Prostate gland (tissue), 2 donors: ENCODE measurements at regions not wholly inside any gene's neighbourhood (a gene's known extent, or its start where the extent isn't known, plus 50 kb on each side); places are given as distances from the start of the nearest gene placed in this dataset.
A peak's percentile ranks its signal among the peaks of the same experiment; 100 is the strongest.

Experiments used
- DNase-seq: peaks from one replicate; pipeline ENCODE4 v3.0.0-alpha.2; 2019; ENCODE audit warnings: low spot score
- H3K27ac ChIP-seq, 2 donors: fragments of 200-600 bp; sonication (generic); 2 replicates each; pipeline ENCODE4 v1.5.1; 2017 to 2019
- H3K27me3 ChIP-seq: fragments of 200-600 bp; sonication (generic); replicated peaks from 2 replicates; pipeline ENCODE4 v1.5.1; 2019; ENCODE audit not compliant: insufficient read depth
- H3K36me3 ChIP-seq, 2 donors: fragments of 200-600 bp; sonication (generic); 1 replicate in 1 of 2; 2 replicates in 1 of 2; pipeline versions ENCODE4 v1.5.1 to v1.8.1; 2017 to 2019
- H3K4me1 ChIP-seq: fragments of 200-600 bp; sonication (generic); replicated peaks from 2 replicates; pipeline ENCODE4 v1.5.1; 2019
- H3K4me3 ChIP-seq, 2 donors: fragments of 200-600 bp; sonication (generic); 2 replicates each; pipeline ENCODE4 v1.5.1; 2017 to 2019
- H3K9me3 ChIP-seq: fragments of 200-600 bp; sonication (generic); 2 replicates; pipeline ENCODE4 v1.5.1; 2017
- CTCF ChIP-seq, 4 experiments: fragments of 200-600 bp in 2 of 4; fragments of 450-650 bp in 2 of 4; sonication (generic) in 2 of 4; IDR thresholded peaks; 1 replicate in 3 of 4; 2 replicates in 1 of 4; pipeline ENCODE4 v1.5.1; 2016 to 2019; ENCODE audit warnings: antibody characterized with exemption in 4 of 4, mild to moderate bottlenecking in 2 of 4, moderate library complexity in 2 of 4
- POLR2A ChIP-seq: fragments of 450-650 bp; IDR thresholded peaks from one replicate; pipeline ENCODE4 v1.6.1; 2016; ENCODE audit warnings: antibody characterized with exemption, mild to moderate bottlenecking
- POLR2AphosphoS5 ChIP-seq: sonication (generic); formaldehyde crosslinking; IDR thresholded peaks from one replicate; pipeline ENCODE4 v1.6.1; 2017; ENCODE audit warnings: antibody characterized with exemption
- WGBS: methylation state at CpG from one replicate; pipeline ENCODE4 v1.1.5; 2018; 5-methylcytosine and 5-hydroxymethylcytosine counted together
- intact Hi-C: fragments of 100-400 bp; cut with DNase I; formaldehyde crosslinking; loops from one replicate; pipeline ENCODE4 v1.14.2; 2022

GRCh38 chr2:20514596-20515269 is 67.9 kb downstream of the RHOB start:
- H3K4me3 ChIP-seq: no peak overlapping the region
- DNase-seq: no peak
- no peak overlapping the region for H3K27ac ChIP-seq
- TF ChIP-seq CTCF (IDR thresholded peaks at IDR 0.05) (no peak), POLR2A (no peak), POLR2AphosphoS5 (no peak)
- no peaks in the 10 kb centered on the region for H3K36me3 ChIP-seq
- no peaks in the 10 kb centered on the region for H3K27me3 ChIP-seq
- intact Hi-C loops: no loop called here
- H3K9me3 ChIP-seq: no peaks in the 10 kb centered on the region
- WGBS: 97% methylated on average over 8 of the region's 8 CpGs
- no peaks in the 10 kb centered on the region for H3K4me1 ChIP-seq

GRCh38 chr2:20515290-20516220 is 68.7 kb downstream of the RHOB start:
- no peaks in the 10 kb centered on the region for H3K4me1 ChIP-seq
- no peak for DNase-seq
- H3K9me3 ChIP-seq: no peaks in the 10 kb centered on the region
- TF ChIP-seq POLR2A (no peak), POLR2AphosphoS5 (no peak), CTCF (IDR thresholded peaks at IDR 0.05) (no peak)
- H3K36me3 ChIP-seq: no peaks in the 10 kb centered on the region
- H3K4me3 ChIP-seq: no peak overlapping the region
- WGBS: 96% methylated on average over 14 of the region's 14 CpGs
- peak overlapping the region in 1 of 2 donors; percentile 72 for H3K27ac ChIP-seq
- no peaks in the 10 kb centered on the region for H3K27me3 ChIP-seq
- intact Hi-C loops: no loop called here

GRCh38 chr2:20516291-20516645 is 69.4 kb downstream of the RHOB start:
- peak overlapping the region; percentile 67 to 72 for H3K27ac ChIP-seq
- H3K4me1 ChIP-seq: no peaks in the 10 kb centered on the region
- no peaks in the 10 kb centered on the region for H3K27me3 ChIP-seq
- no peak for DNase-seq
- 85% methylated on average over 2 of the region's 2 CpGs for WGBS
- no peak overlapping the region for H3K4me3 ChIP-seq
- intact Hi-C loops: no loop called here
- no peak for TF ChIP-seq CTCF (IDR thresholded peaks at IDR 0.05)
- H3K9me3 ChIP-seq: no peaks in the 10 kb centered on the region
- H3K36me3 ChIP-seq: no peaks in the 10 kb centered on the region

GRCh38 chr2:20516646-20517341 is 69.9 kb downstream of the RHOB start:
- intact Hi-C loops: no loop called here
- WGBS: 25% methylated on average over 10 of the region's 10 CpGs
- H3K9me3 ChIP-seq: no peaks in the 10 kb centered on the region

More at GRCh38 chr2:20516646-20517341, 69.9 kb downstream of the RHOB start:
- TF ChIP-seq POLR2AphosphoS5 (peak; percentile 37), POLR2A (no peak), CTCF (IDR thresholded peaks at IDR 0.05) (no peak)
- H3K27me3 ChIP-seq: no peaks in the 10 kb centered on the region
- no peaks in the 10 kb centered on the region for H3K36me3 ChIP-seq
- peak overlapping the region; percentile 67 to 72 for H3K27ac ChIP-seq
- H3K4me3 ChIP-seq: no peak overlapping the region
- peak; percentile 58 for DNase-seq
- H3K4me1 ChIP-seq: no peaks in the 10 kb centered on the region
